IPS-20b (cell line): ENCODE measurements at regions not wholly inside any gene's neighbourhood (a gene's known extent, or its start where the extent isn't known, plus 50 kb on each side); places are given as distances from the start of the nearest gene placed in this dataset.

Experiments
- H3K27ac ChIP-seq: one replicate; pipeline ENCODE4 v1.5.1; 2013; ENCODE audit warnings: low read length
- H3K27me3 ChIP-seq: 2 replicates; pipeline ENCODE4 v1.6.1; 2013; ENCODE audit warnings: mild to moderate bottlenecking, low read length, inconsistent platforms; ENCODE audit not compliant: insufficient read depth
- H3K36me3 ChIP-seq: 2 replicates; pipeline ENCODE4 v1.6.1; 2013; ENCODE audit warnings: low read depth, mild to moderate bottlenecking, inconsistent platforms, low read length, moderate library complexity; ENCODE audit not compliant: insufficient read depth
- H3K4me1 ChIP-seq: 2 replicates; pipeline ENCODE4 v1.6.1; 2013; ENCODE audit warnings: mild to moderate bottlenecking, control low read depth, inconsistent platforms, low read length, moderate library complexity; ENCODE audit not compliant: insufficient read depth
- H3K4me3 ChIP-seq: 2 replicates; pipeline ENCODE4 v1.5.1; 2013; ENCODE audit warnings: mild to moderate bottlenecking, low read length, inconsistent platforms
- H3K9ac ChIP-seq: 2 replicates; pipeline ENCODE4 v1.6.1; 2013; ENCODE audit warnings: low read depth, mild to moderate bottlenecking, inconsistent platforms, low read length, moderate library complexity
- H3K9me3 ChIP-seq: 2 replicates; pipeline ENCODE4 v1.6.1; 2013; ENCODE audit warnings: mild to moderate bottlenecking, low read depth, low read length, inconsistent platforms; ENCODE audit not compliant: insufficient read depth

DNA sequence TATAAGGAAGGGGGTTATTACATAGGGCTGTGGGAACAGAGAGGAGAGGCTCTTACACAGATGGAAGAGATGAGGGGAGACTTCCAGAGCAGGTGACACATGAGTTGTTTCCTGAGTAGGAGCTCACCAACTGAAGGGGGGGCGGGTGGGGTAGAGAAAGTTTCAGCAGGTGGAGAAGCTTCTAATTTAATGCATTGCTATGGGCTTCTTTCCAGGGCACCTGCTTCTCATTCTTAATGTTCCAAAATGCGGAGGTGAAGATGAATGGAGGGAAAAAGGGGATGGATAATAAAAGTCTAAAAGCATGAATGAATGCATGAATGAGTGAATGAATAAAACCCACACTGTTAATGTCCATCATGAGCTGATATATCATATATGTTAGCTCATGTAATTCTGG is 439.0 kb upstream of the CCL2 start:
- H3K27me3 ChIP-seq, result no peaks in the 10 kb centered on the region
- H3K27ac ChIP-seq, result no peak overlapping the region
- no peaks in the 10 kb centered on the region for H3K36me3 ChIP-seq
- H3K9me3 ChIP-seq, result no peaks in the 10 kb centered on the region
- H3K4me1 ChIP-seq, result peaks cover 9% of the 10 kb centered on the region
- no peak overlapping the region for H3K9ac ChIP-seq
- H3K4me3 ChIP-seq, result no peak overlapping the region

DNA sequence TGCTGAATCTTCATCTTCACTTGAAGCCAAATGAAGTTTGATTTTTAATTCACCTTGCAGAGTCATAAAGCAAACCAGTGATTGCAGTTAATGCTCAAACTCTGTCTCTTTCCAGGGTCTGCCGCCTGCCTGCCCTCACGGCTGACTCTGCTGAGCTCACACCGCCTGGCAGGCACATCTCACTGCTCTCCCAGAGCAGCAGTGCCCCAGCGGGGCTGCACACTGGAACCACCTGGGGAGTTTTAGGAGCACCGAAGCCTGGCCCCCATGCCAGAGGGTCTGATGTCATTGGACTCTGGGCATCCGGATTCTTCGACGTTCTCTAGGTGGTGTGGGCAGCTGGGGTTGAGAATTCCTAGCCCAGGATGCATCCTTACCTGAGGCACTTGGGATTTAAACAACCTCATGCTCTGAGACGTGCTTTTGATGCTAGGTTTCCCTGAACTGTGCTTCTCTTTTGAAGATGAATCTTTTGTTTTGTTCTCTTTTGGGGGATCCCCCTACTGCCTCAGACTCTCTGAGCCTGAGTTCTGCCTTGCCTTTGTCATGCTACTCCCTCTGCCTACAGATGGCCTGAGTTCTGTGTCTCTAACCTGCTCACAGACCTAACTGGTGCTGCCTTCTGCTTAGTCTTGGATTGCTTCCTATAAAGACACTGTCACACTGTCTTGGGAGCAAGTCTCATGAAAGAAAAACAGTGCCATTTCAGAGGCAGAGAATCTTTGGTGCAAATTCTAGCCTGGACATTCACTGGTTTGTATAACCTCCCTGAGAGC is 438.1 kb upstream of the CCL2 start:
- Histone ChIP-seq H3K36me3 (no peaks in the 10 kb centered on the region), H3K27ac (no peak overlapping the region), H3K27me3 (no peaks in the 10 kb centered on the region)

DNA sequence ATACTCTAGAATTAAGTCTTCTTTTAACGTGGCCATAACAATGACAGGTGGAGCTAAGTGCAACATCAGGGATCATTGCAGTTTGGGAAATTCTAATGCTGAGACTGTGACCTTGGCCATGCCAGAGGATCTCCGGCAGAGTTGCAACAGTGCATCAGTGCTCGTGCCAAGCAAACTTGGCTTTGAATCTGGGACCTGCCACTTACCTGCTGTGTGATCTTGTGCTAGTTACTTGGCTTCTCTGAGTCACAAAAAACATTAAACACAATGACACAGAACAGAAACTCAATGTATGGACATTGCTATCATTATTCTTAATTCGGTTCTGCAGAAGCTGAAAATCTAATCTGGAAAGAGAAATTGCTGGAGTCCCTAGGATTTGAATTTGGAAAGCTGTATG is 435.5 kb upstream of the CCL2 start:
- H3K9me3 ChIP-seq, result no peaks in the 10 kb centered on the region
- no peaks in the 10 kb centered on the region for H3K27me3 ChIP-seq
- no peaks in the 10 kb centered on the region for H3K4me1 ChIP-seq
- H3K9ac ChIP-seq, result no peak overlapping the region
- no peak overlapping the region for H3K27ac ChIP-seq
- no peak overlapping the region for H3K4me3 ChIP-seq
- H3K36me3 ChIP-seq, result no peaks in the 10 kb centered on the region

More for the DNA sequence above, 438.1 kb upstream of the CCL2 start:
- Histone ChIP-seq H3K4me3 (no peak overlapping the region), H3K4me1 (peaks cover 4% of the 10 kb centered on the region), H3K9me3 (no peaks in the 10 kb centered on the region), H3K9ac (no peak overlapping the region)

DNA sequence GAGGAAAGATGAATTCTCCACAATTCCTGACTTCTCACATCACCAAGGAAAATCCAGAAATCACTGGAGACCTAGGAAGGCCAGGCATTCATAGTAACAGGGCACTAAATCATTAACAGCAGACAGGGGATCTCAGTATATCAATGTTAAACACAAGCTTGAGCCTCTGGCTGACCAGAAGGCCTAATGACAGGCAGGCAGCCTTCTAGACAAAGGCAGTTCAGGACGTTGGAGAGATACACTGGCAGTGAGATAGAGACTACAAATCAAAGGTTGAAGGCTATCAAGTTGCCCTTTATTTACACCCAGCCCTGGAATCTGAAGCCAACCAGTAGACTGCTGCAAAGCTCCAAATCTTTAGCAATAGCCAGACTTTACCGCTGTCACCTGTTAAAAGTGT is 422.8 kb upstream of the CCL2 start:
- Histone ChIP-seq H3K27me3 (no peaks in the 10 kb centered on the region), H3K27ac (no peak overlapping the region), H3K9ac (no peak overlapping the region), H3K36me3 (no peaks in the 10 kb centered on the region), H3K9me3 (no peaks in the 10 kb centered on the region), H3K4me1 (no peaks in the 10 kb centered on the region), H3K4me3 (no peak overlapping the region)

GRCh38 chr17:33837281-33837680 is 417.8 kb upstream of the CCL2 start:
- H3K27me3 ChIP-seq, result no peaks in the 10 kb centered on the region
- no peaks in the 10 kb centered on the region for H3K36me3 ChIP-seq
- no peaks in the 10 kb centered on the region for H3K9me3 ChIP-seq

DNA sequence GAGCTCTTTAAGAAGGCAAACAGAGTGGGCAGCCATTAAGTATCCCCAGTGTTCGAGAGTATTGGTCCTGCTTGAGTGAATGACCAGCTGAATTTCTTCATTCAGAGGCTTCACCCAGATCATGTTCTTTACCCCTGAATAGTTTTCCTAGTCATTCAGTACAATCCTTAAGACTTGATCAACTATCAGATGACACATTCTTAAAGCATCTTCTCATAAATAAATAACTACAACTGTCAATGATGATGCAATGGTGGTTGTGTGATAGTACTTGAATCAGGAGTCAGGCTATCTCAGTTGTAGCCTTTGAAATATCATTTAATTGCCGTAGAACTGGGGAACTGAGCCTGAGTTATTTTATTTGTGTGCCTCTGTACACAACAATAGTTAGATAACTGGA is 416.8 kb upstream of the CCL2 start:
- H3K9ac ChIP-seq, result no peak overlapping the region
- no peaks in the 10 kb centered on the region for H3K36me3 ChIP-seq
- H3K4me3 ChIP-seq, result no peak overlapping the region
- no peaks in the 10 kb centered on the region for H3K27me3 ChIP-seq
- no peak overlapping the region for H3K27ac ChIP-seq
- no peaks in the 10 kb centered on the region for H3K9me3 ChIP-seq
- H3K4me1 ChIP-seq, result no peaks in the 10 kb centered on the region

More at GRCh38 chr17:33837281-33837680, 417.8 kb upstream of the CCL2 start:
- Histone ChIP-seq H3K4me1 (no peaks in the 10 kb centered on the region), H3K4me3 (no peak overlapping the region), H3K27ac (no peak overlapping the region), H3K9ac (no peak overlapping the region)

GRCh38 chr17:33847900-33848299 is 407.2 kb upstream of the CCL2 start:
- H3K9me3 ChIP-seq, result no peaks in the 10 kb centered on the region; the same call in 1 of the 2 replicates
- H3K4me1 ChIP-seq, result no peaks in the 10 kb centered on the region
- H3K36me3 ChIP-seq, result no peaks in the 10 kb centered on the region
- H3K4me3 ChIP-seq, result no peak overlapping the region
- no peak overlapping the region for H3K27ac ChIP-seq
- no peak overlapping the region for H3K9ac ChIP-seq
- H3K27me3 ChIP-seq, result no peaks in the 10 kb centered on the region

DNA sequence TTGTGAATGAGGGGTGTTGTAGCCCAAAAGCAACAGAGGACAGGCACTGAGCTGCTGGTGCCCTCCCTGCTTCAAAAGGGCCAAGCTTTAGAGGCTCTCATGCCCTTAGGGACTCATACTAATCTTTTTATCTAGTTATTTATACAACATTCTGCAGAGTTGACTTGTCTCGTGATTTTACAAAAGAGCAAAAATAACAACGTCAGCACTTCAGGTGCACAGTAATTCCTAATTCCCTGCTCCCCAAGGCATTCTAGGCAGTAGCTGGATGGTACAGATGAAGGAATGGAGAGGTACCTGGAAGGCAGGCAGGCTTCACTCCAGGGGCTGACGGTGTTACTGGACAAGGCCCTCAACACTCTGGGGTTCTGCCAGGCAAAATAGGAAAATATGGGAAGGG is 406.7 kb upstream of the CCL2 start:
- Histone ChIP-seq H3K4me3 (no peak overlapping the region), H3K9ac (no peak overlapping the region), H3K27me3 (no peaks in the 10 kb centered on the region), H3K9me3 (no peaks in the 10 kb centered on the region; the same call in 1 of the 2 replicates), H3K4me1 (no peaks in the 10 kb centered on the region), H3K27ac (no peak overlapping the region), H3K36me3 (no peaks in the 10 kb centered on the region)

DNA sequence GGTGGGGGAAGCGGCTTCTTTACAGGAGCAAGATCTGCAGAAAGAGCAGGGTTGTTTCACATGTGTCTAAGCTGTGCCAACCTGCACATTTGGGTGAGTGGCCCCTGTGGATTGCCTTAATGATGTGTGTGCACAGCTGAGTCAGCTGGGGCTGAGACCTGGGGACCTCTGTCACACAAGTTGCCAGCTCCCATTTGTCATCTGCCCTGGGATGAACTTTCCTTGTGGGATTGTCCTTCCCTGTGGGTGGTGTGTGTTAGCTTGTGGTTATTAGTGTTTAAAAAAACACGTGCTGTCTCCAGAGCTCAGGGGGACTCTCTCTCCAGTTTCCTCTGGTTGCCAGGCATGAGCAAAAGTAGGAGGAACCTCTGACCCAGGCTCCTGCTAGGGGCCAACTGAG is 400.5 kb upstream of the CCL2 start:
- Histone ChIP-seq H3K27ac (no peak overlapping the region), H3K4me1 (0 out of 2 replicates have a peak, but pooled peaks cover 4% of the 10 kb centered on the region), H3K27me3 (no peaks in the 10 kb centered on the region), H3K4me3 (no peak overlapping the region), H3K36me3 (no peaks in the 10 kb centered on the region), H3K9me3 (no peaks in the 10 kb centered on the region), H3K9ac (no peak overlapping the region)

GRCh38 chr17:33858121-33858520 is 397.0 kb upstream of the CCL2 start:
- Histone ChIP-seq H3K4me1 (0 out of 2 replicates have a peak, but pooled peaks cover 4% of the 10 kb centered on the region), H3K27ac (no peak overlapping the region), H3K27me3 (no peaks in the 10 kb centered on the region), H3K4me3 (no peak overlapping the region), H3K9ac (no peak overlapping the region), H3K36me3 (no peaks in the 10 kb centered on the region), H3K9me3 (no peaks in the 10 kb centered on the region)

DNA sequence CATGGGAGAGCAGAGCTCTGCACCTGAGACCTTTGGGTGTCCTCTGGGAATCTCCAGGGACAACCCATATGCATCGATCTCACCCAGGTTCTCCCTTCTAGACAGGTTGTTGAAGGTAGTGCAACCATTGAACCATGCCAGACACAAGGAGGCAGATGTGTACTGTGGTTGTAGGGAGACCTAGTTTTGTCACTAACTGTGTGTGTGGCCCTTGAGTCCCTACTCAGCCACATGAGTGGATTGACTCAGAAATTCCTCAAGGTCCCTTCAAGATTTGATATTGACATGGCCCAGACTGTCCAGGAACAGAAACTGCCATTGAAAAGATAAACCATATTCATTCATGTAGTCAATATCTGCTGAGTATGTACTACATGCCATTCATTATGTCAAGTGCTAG is 396.4 kb upstream of the CCL2 start:
- H3K4me1 ChIP-seq, result 0 out of 2 replicates have a peak, but pooled peaks cover 4% of the 10 kb centered on the region
- no peak overlapping the region for H3K27ac ChIP-seq
- H3K9me3 ChIP-seq, result no peaks in the 10 kb centered on the region
- no peaks in the 10 kb centered on the region for H3K36me3 ChIP-seq
- no peak overlapping the region for H3K4me3 ChIP-seq
- no peak overlapping the region for H3K9ac ChIP-seq
- no peaks in the 10 kb centered on the region for H3K27me3 ChIP-seq

DNA sequence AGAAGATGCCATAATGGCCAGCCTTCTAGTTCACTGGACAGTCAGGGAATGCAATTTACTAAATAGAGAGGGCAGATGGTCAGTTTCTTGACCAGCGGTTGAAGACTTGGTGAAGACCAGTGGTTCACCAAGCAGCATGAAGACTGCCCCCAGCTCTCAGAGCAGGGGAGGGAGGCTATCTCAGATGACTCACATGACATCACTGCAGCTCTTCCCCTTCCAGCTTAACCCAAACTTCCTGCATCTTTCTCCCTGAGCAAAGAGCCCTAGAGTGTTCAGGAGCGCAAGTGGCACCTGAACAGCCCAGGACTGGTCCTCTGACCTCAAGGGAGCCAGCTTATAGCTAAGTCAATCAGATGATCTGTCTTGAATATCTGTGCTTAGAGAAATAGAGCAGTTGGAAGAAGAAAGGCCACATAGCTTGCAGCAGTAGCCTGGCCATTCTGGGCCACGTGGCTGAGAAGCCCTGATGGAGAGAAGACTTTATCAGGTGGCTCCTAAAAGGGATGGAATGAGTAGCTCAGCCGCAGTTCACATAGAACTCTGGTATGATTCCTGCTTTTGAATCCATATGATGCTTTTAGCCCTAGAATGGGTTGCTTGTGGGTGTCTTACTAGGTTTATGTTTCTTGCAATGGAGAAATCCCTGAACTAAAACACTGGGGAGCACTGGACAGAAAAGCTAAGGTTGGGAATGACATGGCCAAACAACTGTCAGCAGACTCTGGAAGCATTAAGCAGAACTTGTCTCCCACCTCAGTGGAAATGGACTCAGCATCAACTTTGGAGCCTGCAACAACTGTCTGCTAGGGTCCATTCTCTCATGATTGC is 392.1 kb upstream of the CCL2 start:
- no peak overlapping the region for H3K27ac ChIP-seq
- H3K27me3 ChIP-seq, result no peaks in the 10 kb centered on the region
- H3K4me3 ChIP-seq, result no peak overlapping the region
- no peak overlapping the region for H3K9ac ChIP-seq
- 0 out of 2 replicates have a peak, but pooled peaks cover 4% of the 10 kb centered on the region for H3K4me1 ChIP-seq
- no peaks in the 10 kb centered on the region for H3K36me3 ChIP-seq
- no peaks in the 10 kb centered on the region for H3K9me3 ChIP-seq
